H1 (cell line): ENCODE measurements at regions not wholly inside any gene's neighbourhood (a gene's known extent, or its start where the extent isn't known, plus 50 kb on each side); places are given as distances from the start of the nearest gene placed in this dataset.

Source experiments
- CTCF ChIA-PET: fragments of 300-600 bp; sonication (Branson Sonifier 250); formaldehyde crosslinking; loops from one replicate; lab custom pipeline; 2021; ENCODE audit not compliant: partially characterized antibody; lab: Charles Lee
- POLR2A ChIA-PET: fragments of 300-600 bp; sonication (Branson Sonifier 250); formaldehyde crosslinking; loops from one replicate; lab custom pipeline; 2021; ENCODE audit warnings: inconsistent platforms; ENCODE audit not compliant: partially characterized antibody; lab: Charles Lee
- DNase-seq, 2 experiments: peaks; one replicate each; pipeline versions ENCODE4 v3.0.0 to v3.0.0-alpha.2; 2010 to 2022; ENCODE audit warnings: low spot score in 2 of 2, low read depth in 1 of 2, mixed read lengths in 1 of 2
- FAIRE-seq: peaks from 2 replicates; lab custom pipeline; 2011; peaks lifted over from hg19 to GRCh38; lab: Jason Lieb, UNC
- H2AFZ ChIP-seq: 2 replicates; pipeline ENCODE4 v1.8.1; 2012; ENCODE audit warnings: low read length, inconsistent platforms
- H2AK5ac ChIP-seq: 2 replicates; pipeline ENCODE4 v1.6.1; 2013; ENCODE audit warnings: low read depth, low read length
- H2BK120ac ChIP-seq: replicated peaks from 2 replicates; pipeline ENCODE3; 2013; ENCODE audit warnings: low read depth, low read length, inconsistent platforms
- H2BK12ac ChIP-seq: 2 replicates; pipeline ENCODE4 v1.6.1; 2013; ENCODE audit warnings: low read depth, low read length
- H2BK15ac ChIP-seq: 2 replicates; pipeline ENCODE4 v1.6.1; 2013; ENCODE audit warnings: low read length
- H2BK20ac ChIP-seq: 2 replicates; pipeline ENCODE4 v1.6.1; 2013; ENCODE audit warnings: low read length
- H2BK5ac ChIP-seq: 2 replicates; pipeline ENCODE4 v1.6.1; 2013; ENCODE audit warnings: low read depth, low read length
- H3K14ac ChIP-seq: 2 replicates; pipeline ENCODE4 v1.6.1; 2013; ENCODE audit warnings: inconsistent platforms; ENCODE audit not compliant: insufficient read length
- H3K18ac ChIP-seq: 2 replicates; pipeline ENCODE4 v1.6.1; 2013; ENCODE audit warnings: low read length; ENCODE audit errors: extremely low read depth
- H3K23ac ChIP-seq: 2 replicates; pipeline ENCODE4 v1.6.1; 2013; ENCODE audit warnings: inconsistent platforms; ENCODE audit not compliant: insufficient read length
- H3K23me2 ChIP-seq: 2 replicates; pipeline ENCODE4 v1.6.1; 2013; ENCODE audit warnings: low read depth, low read length
- H3K27ac ChIP-seq: 2 replicates; pipeline ENCODE4 v1.6.1; 2011; ENCODE audit warnings: low read depth, low read length, inconsistent platforms
- H3K27me3 ChIP-seq, 4 experiments: replicated peaks in 1 of 4; 1 replicate in 1 of 4; 2 replicates in 3 of 4; pipeline versions ENCODE4 v1.6.1 to v1.8.1; 2011 to 2013; ENCODE audit warnings: low read length in 3 of 4, mild to moderate bottlenecking in 3 of 4, inconsistent platforms in 2 of 4, mixed read lengths in 2 of 4, moderate library complexity in 1 of 4; ENCODE audit not compliant: control insufficient read depth in 3 of 4, insufficient read depth in 3 of 4; ENCODE audit errors: extremely low read depth in 1 of 4
- H3K36me3 ChIP-seq, 4 experiments: 2 replicates each; pipeline versions ENCODE4 v1.6.1 to v1.8.1; 2011 to 2013; ENCODE audit warnings: mild to moderate bottlenecking in 4 of 4, low read length in 3 of 4, moderate library complexity in 2 of 4, control low read depth in 1 of 4, inconsistent platforms in 1 of 4; ENCODE audit not compliant: insufficient read depth in 4 of 4, control insufficient read depth in 2 of 4
- H3K4ac ChIP-seq: replicated peaks from 2 replicates; pipeline ENCODE3; 2013; ENCODE audit warnings: low read length, low read depth, mixed read lengths, inconsistent platforms; ENCODE audit not compliant: insufficient read length
- H3K4me1 ChIP-seq, 4 experiments: replicated peaks in 1 of 4; 1 replicate in 1 of 4; 2 replicates in 3 of 4; pipeline versions ENCODE4 v1.6.1 to v1.8.1; 2011 to 2013; ENCODE audit warnings: low read length in 3 of 4, inconsistent platforms in 2 of 4, mixed read lengths in 1 of 4; ENCODE audit not compliant: insufficient read depth in 4 of 4, control insufficient read depth in 3 of 4
- H3K4me2 ChIP-seq, 2 experiments: 2 replicates each; pipeline versions ENCODE4 v1.6.1 to v1.8.1; 2011 to 2013; ENCODE audit warnings: low read depth in 2 of 2, low read length in 2 of 2, control low read depth in 1 of 2, inconsistent platforms in 1 of 2, mild to moderate bottlenecking in 1 of 2; ENCODE audit not compliant: insufficient read depth in 1 of 2
- H3K4me3 ChIP-seq, 4 experiments: fragments of 200-600, 300-600 bp in 1 of 4; sonication (generic), shearing (Covaris generic), sonication (Bioruptor Twin) in 1 of 4; 2 replicates each; pipeline versions ENCODE4 v1.5.1 to v1.8.1; 2011 to 2016; ENCODE audit warnings: low read length in 4 of 4, low read depth in 3 of 4, control low read depth in 2 of 4, inconsistent platforms in 2 of 4, mild to moderate bottlenecking in 2 of 4, mixed read lengths in 1 of 4, moderate library complexity in 1 of 4; ENCODE audit not compliant: insufficient read depth in 2 of 4; ENCODE audit errors: extremely low read depth in 1 of 4
- H3K56ac ChIP-seq: replicated peaks from 2 replicates; pipeline ENCODE3; 2013; ENCODE audit warnings: low read depth, mild to moderate bottlenecking, mixed read lengths, low read length, inconsistent platforms; ENCODE audit not compliant: insufficient read length
- H3K79me1 ChIP-seq: 2 replicates; pipeline ENCODE4 v1.6.1; 2013; ENCODE audit warnings: low read depth, low read length, control low read depth
- H3K79me2 ChIP-seq, 2 experiments: 2 replicates each; pipeline versions ENCODE4 v1.6.1 to v1.8.1; 2012 to 2013; ENCODE audit warnings: low read length in 2 of 2, mild to moderate bottlenecking in 2 of 2, inconsistent platforms in 1 of 2; ENCODE audit not compliant: insufficient read depth in 2 of 2, control insufficient read depth in 1 of 2
- H3K9ac ChIP-seq, 4 experiments: replicated peaks in 1 of 4; 1 replicate in 1 of 4; 2 replicates in 3 of 4; pipeline versions ENCODE4 v1.6.1 to v1.8.1; 2011 to 2013; ENCODE audit warnings: low read depth in 3 of 4, low read length in 3 of 4, control low read depth in 2 of 4, mild to moderate bottlenecking in 2 of 4, moderate library complexity in 2 of 4, inconsistent platforms in 1 of 4; ENCODE audit errors: extremely low read depth in 1 of 4
- H3K9me3 ChIP-seq, 2 experiments: 2 replicates each; pipeline versions ENCODE4 v1.6.1 to v1.8.1; 2012 to 2013; ENCODE audit warnings: mild to moderate bottlenecking in 2 of 2, moderate library complexity in 2 of 2, control low read depth in 1 of 2, inconsistent platforms in 1 of 2, low read depth in 1 of 2, low read length in 1 of 2, mixed read lengths in 1 of 2; ENCODE audit not compliant: insufficient read depth in 2 of 2
- H4K20me1 ChIP-seq, 2 experiments: replicated peaks in 1 of 2; 2 replicates each; pipeline versions ENCODE3 to v1.8.1; 2011 to 2013; ENCODE audit warnings: inconsistent platforms in 2 of 2, low read length in 2 of 2, mild to moderate bottlenecking in 1 of 2; ENCODE audit not compliant: insufficient read depth in 2 of 2, control insufficient read depth in 1 of 2
- H4K5ac ChIP-seq: 2 replicates; pipeline ENCODE4 v1.6.1; 2013; ENCODE audit warnings: low read length, low read depth, mixed read lengths, inconsistent platforms; ENCODE audit not compliant: insufficient read length
- H4K8ac ChIP-seq: 2 replicates; pipeline ENCODE4 v1.8.0; 2013; ENCODE audit warnings: mild to moderate bottlenecking, moderate library complexity, low read length, inconsistent platforms; ENCODE audit not compliant: insufficient read depth; ENCODE audit errors: extremely low read depth
- H4K91ac ChIP-seq: replicated peaks from 2 replicates; pipeline ENCODE3; 2013; ENCODE audit warnings: low read length, mixed read lengths, inconsistent platforms; ENCODE audit not compliant: insufficient read length
- ASH2L ChIP-seq: fragments of 200-600, 300-600 bp; sonication (generic); IDR thresholded peaks from one replicate; pipeline ENCODE4 v1.7.1; 2017; ENCODE audit warnings: low read length
- RAD21 ChIP-seq, 2 experiments: IDR thresholded peaks in 1 of 2; conservative IDR thresholded peaks in 1 of 2; 2 replicates each; pipeline ENCODE4 v1.6.1; 2011; ENCODE audit warnings: low read depth in 2 of 2, low read length in 2 of 2, improper control_type of control experiment in 1 of 2, inconsistent platforms in 1 of 2, mild to moderate bottlenecking in 1 of 2, moderate library complexity in 1 of 2
- WGBS, 2 experiments: shearing (Covaris generic) in 1 of 2; methylation state at CpG; one replicate each; pipeline versions ENCODE4 v1.1.6 to v1.1.7; 2013 to 2015; ENCODE audit warnings: low lambda C conversion rate in 2 of 2, mixed read lengths in 2 of 2, inconsistent platforms in 1 of 2, low coverage in 1 of 2, missing lambda C conversion rate in 1 of 2; ENCODE audit not compliant: insufficient replicate concordance in 2 of 2, insufficient coverage in 1 of 2, insufficient read length in 1 of 2; ENCODE audit errors: extremely low coverage in 1 of 2, missing lambda C conversion rate in 1 of 2; 5-methylcytosine and 5-hydroxymethylcytosine counted together
- TF ChIP-seq, protein P1 (sequence below): IDR thresholded peaks from 2 replicates; pipeline ENCODE4 v1.6.1; 2012; ENCODE audit warnings: low read length, inconsistent platforms

- no peak overlapping the region for H3K23ac ChIP-seq
- H2BK5ac ChIP-seq = no peak overlapping the region
- H3K4ac ChIP-seq = no peak overlapping the region
- no peaks in the 10 kb centered on the region for H3K23me2 ChIP-seq
- no peaks in the 10 kb centered on the region for H3K79me1 ChIP-seq
- no peak overlapping the region for H2AFZ ChIP-seq
- no peak for FAIRE-seq
- DNase-seq = no peak
- no peaks in the 10 kb centered on the region for H3K4me1 ChIP-seq
- no peak overlapping the region for H2AK5ac ChIP-seq
- no peak overlapping the region for H4K91ac ChIP-seq
- H3K18ac ChIP-seq = no peak overlapping the region
- no peaks in the 10 kb centered on the region for H3K79me2 ChIP-seq
- H3K9me3 ChIP-seq = no peaks in the 10 kb centered on the region
- TF ChIP-seq ASH2L = no peak
- TF ChIP-seq RAD21 (IDR thresholded peaks at IDR 0.05 in 1 of 2, conservative IDR thresholded peaks at IDR 0.05 in 1 of 2; ENCODE audit: low read depth in 2 of 2, low read length in 2 of 2) = no peak
- TF ChIP-seq, protein P1, sequence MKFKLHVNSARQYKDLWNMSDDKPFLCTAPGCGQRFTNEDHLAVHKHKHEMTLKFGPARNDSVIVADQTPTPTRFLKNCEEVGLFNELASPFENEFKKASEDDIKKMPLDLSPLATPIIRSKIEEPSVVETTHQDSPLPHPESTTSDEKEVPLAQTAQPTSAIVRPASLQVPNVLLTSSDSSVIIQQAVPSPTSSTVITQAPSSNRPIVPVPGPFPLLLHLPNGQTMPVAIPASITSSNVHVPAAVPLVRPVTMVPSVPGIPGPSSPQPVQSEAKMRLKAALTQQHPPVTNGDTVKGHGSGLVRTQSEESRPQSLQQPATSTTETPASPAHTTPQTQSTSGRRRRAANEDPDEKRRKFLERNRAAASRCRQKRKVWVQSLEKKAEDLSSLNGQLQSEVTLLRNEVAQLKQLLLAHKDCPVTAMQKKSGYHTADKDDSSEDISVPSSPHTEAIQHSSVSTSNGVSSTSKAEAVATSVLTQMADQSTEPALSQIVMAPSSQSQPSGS = no peak
- no peak overlapping the region for H3K4me2 ChIP-seq
- no peak overlapping the region for H3K9ac ChIP-seq
- H2BK120ac ChIP-seq = no peak overlapping the region
- no peaks in the 10 kb centered on the region for H3K27me3 ChIP-seq
- ChIA-PET CTCF (interaction anchor here (0.8 kb wide), 1 partner anchor 12 kb away, joined by 4 read pairs; no protein-coding TSS in a partner anchor), POLR2A (no interaction called here)
- H3K4me3 ChIP-seq = no peak overlapping the region
- no peaks in the 10 kb centered on the region for H3K36me3 ChIP-seq
- H3K27ac ChIP-seq = no peak overlapping the region
- H3K14ac ChIP-seq = no peak overlapping the region
- H3K56ac ChIP-seq = no peak overlapping the region
- H2BK15ac ChIP-seq = no peak overlapping the region
- no peak overlapping the region for H4K5ac ChIP-seq
- no peak overlapping the region for H2BK12ac ChIP-seq
- H4K8ac ChIP-seq = 0 out of 2 replicates have a peak overlapping the region, but pooled peaks have one; percentile 14
- no peak overlapping the region for H2BK20ac ChIP-seq
- no peaks in the 10 kb centered on the region for H4K20me1 ChIP-seq
- WGBS, 2 experiments = 91% methylated on average over 2 of the region's 2 CpGs; no CpG with 5 or more reads in 1 of the 2 experiments
Measured at GRCh38 chr2:75822336-75822735, 111.6 kb upstream of the GCFC2 start.
